ENCODE measurements at regions not wholly inside any gene's neighbourhood (a gene's known extent, or its start where the extent isn't known, plus 50 kb on each side); places are given as distances from the start of the nearest gene placed in this dataset.

DNA sequence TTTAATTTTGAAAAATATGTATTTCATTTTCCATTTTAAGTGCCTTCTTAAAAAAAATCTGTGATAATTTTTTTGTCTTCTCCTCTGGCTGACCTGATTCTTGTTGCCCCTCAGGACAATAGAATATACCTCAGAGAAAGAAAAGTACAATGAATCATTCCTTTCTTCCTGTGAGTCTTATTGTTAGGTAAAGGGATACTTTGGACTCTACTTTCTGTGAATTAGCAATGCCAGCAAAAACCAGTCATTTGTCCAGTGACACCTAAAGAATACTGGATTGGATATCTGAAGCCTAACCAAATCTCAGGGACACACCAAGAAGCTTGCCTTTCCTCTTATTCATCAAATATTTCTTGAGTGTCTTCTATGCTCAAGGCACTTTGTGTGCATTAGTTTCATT lies 102.1 kb downstream of the AREG start:
- Histone ChIP-seq H3K4me2 (ENCODE audit: low read depth, low read length, poor library complexity, severe bottlenecking) (no peak overlapping the region), H3K27me3 (ENCODE audit: low read length) (peaks cover 3% of the 10 kb centered on the region; the same call in 1 of the 2 replicates), H3K79me2 (ENCODE audit: low read length) (no peaks in the 10 kb centered on the region), H3K27ac (ENCODE audit: low read length) (no peak overlapping the region), H3K4me3 (ENCODE audit: low read length) (no peak overlapping the region), H3K9me3 (ENCODE audit: low read length) (no peaks in the 10 kb centered on the region), H4K20me1 (ENCODE audit: insufficient read depth, low read depth, low read length) (no peaks in the 10 kb centered on the region), H3K9ac (ENCODE audit: low read length) (no peak overlapping the region), H3K9me2 (replicated peaks; ENCODE audit: insufficient read depth, low read length) (no peaks in the 10 kb centered on the region), H2AFZ (ENCODE audit: low read length) (no peak overlapping the region), H3K36me3 (ENCODE audit: insufficient read depth, low read length) (no peaks in the 10 kb centered on the region), H3K4me1 (ENCODE audit: low read length) (peaks cover 3% of the 10 kb centered on the region)
- DNase-seq: no peak

DNA sequence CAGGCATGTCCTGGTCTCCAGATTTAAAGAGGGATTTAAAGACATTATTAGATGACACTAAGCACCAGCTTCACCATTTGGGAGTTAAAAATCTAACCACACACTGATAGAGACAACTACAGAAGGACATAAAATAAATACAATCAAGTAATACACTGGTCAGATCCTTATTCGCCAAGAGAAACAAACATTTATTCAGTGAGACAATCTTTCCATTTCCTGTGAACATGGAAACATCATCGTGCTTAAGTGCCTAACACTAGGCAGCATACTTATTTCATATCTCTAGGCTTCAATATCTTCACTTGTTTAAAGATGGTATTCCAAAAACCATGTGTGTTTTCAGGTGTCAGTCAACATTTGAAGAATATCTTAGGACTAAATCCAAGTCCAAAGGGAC lies 103.6 kb downstream of the AREG start:
- Histone ChIP-seq H3K27ac (ENCODE audit: low read length) (no peak overlapping the region), H3K27me3 (ENCODE audit: low read length) (peaks cover 3% of the 10 kb centered on the region; the same call in 1 of the 2 replicates), H3K36me3 (ENCODE audit: insufficient read depth, low read length) (no peaks in the 10 kb centered on the region), H3K4me2 (ENCODE audit: low read depth, low read length, poor library complexity, severe bottlenecking) (no peak overlapping the region), H3K4me3 (ENCODE audit: low read length) (no peak overlapping the region), H3K79me2 (ENCODE audit: low read length) (no peaks in the 10 kb centered on the region), H3K4me1 (ENCODE audit: low read length) (peaks cover under 1% of the 10 kb centered on the region), H3K9me2 (replicated peaks; ENCODE audit: insufficient read depth, low read length) (no peaks in the 10 kb centered on the region), H3K9me3 (ENCODE audit: low read length) (no peaks in the 10 kb centered on the region), H2AFZ (ENCODE audit: low read length) (no peak overlapping the region), H4K20me1 (ENCODE audit: insufficient read depth, low read depth, low read length) (no peaks in the 10 kb centered on the region), H3K9ac (ENCODE audit: low read length) (no peak overlapping the region)
- no peak for DNase-seq

GRCh38 chr4:74549936-74550335 lies 105.0 kb downstream of the AREG start:
- no peak overlapping the region for H3K4me2 ChIP-seq (ENCODE audit: low read depth, low read length, poor library complexity, severe bottlenecking)
- no peaks in the 10 kb centered on the region for H3K4me1 ChIP-seq (ENCODE audit: low read length)
- no peaks in the 10 kb centered on the region for H4K20me1 ChIP-seq (ENCODE audit: insufficient read depth, low read depth, low read length)
- H3K36me3 ChIP-seq (ENCODE audit: insufficient read depth, low read length): no peaks in the 10 kb centered on the region
- H3K9ac ChIP-seq (ENCODE audit: low read length): no peak overlapping the region
- H3K27ac ChIP-seq (ENCODE audit: low read length): no peak overlapping the region
- H3K9me2 ChIP-seq (replicated peaks; ENCODE audit: insufficient read depth, low read length): no peaks in the 10 kb centered on the region
- peaks cover 3% of the 10 kb centered on the region; the same call in 1 of the 2 replicates for H3K27me3 ChIP-seq (ENCODE audit: low read length)
- H3K9me3 ChIP-seq (ENCODE audit: low read length): no peaks in the 10 kb centered on the region
- H3K4me3 ChIP-seq (ENCODE audit: low read length): no peak overlapping the region
- H2AFZ ChIP-seq (ENCODE audit: low read length): no peak overlapping the region
- H3K79me2 ChIP-seq (ENCODE audit: low read length): no peaks in the 10 kb centered on the region
- DNase-seq: no peak

DNA sequence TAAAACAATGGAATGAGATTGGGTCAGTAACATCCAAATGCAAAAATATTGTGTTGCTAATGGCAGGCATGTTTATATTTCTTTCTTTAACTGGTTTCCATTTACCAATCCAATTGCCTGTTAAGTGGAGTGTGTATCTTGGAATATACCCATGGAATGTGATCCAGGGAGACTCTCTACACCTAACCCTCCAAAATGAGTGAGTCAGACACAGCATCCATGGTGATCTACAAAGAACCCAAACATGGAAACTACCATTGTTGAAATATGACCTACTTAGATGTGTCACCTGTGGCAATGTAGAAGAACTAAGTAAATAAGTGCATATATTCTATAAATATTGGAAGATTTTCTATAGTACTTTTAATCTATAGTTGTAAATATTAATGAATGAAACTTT lies 110.3 kb downstream of the AREG start:
- Histone ChIP-seq H3K27ac (ENCODE audit: low read length) (no peak overlapping the region), H3K4me3 (ENCODE audit: low read length) (no peak overlapping the region), H3K36me3 (ENCODE audit: insufficient read depth, low read length) (no peaks in the 10 kb centered on the region), H3K9ac (ENCODE audit: low read length) (no peak overlapping the region), H3K9me2 (replicated peaks; ENCODE audit: insufficient read depth, low read length) (no peaks in the 10 kb centered on the region), H3K79me2 (ENCODE audit: low read length) (no peaks in the 10 kb centered on the region), H2AFZ (ENCODE audit: low read length) (no peak overlapping the region), H3K27me3 (ENCODE audit: low read length) (no peaks in the 10 kb centered on the region), H3K4me2 (ENCODE audit: low read depth, low read length, poor library complexity, severe bottlenecking) (no peak overlapping the region), H4K20me1 (ENCODE audit: insufficient read depth, low read depth, low read length) (no peaks in the 10 kb centered on the region), H3K4me1 (ENCODE audit: low read length) (no peaks in the 10 kb centered on the region), H3K9me3 (ENCODE audit: low read length) (no peaks in the 10 kb centered on the region)
- no peak for DNase-seq

DNA sequence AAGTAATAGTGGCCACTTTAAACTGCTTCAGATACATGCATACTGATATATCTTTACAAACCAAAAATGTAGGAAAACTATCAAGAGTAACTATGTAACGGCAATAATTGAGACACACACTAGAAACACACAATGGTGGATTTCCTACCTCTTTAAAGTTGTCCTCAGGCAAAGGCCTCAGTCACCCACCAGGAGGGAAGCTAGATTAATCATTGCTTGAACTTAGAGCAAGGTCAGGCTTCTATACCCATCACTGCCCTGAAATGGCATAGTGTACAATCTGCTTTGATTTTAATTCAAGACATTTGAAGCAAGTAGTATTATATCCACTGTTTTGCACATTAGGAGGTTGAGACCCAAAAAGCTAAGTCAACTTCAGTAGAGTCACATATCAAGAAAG lies 110.9 kb downstream of the AREG start:
- Histone ChIP-seq H3K27ac (ENCODE audit: low read length) (no peak overlapping the region), H3K9me2 (replicated peaks; ENCODE audit: insufficient read depth, low read length) (no peaks in the 10 kb centered on the region), H3K9ac (ENCODE audit: low read length) (no peak overlapping the region), H2AFZ (ENCODE audit: low read length) (no peak overlapping the region), H3K4me1 (ENCODE audit: low read length) (no peaks in the 10 kb centered on the region), H3K4me2 (ENCODE audit: low read depth, low read length, poor library complexity, severe bottlenecking) (no peak overlapping the region), H3K4me3 (ENCODE audit: low read length) (no peak overlapping the region), H3K36me3 (ENCODE audit: insufficient read depth, low read length) (no peaks in the 10 kb centered on the region), H3K79me2 (ENCODE audit: low read length) (no peaks in the 10 kb centered on the region), H3K9me3 (ENCODE audit: low read length) (no peaks in the 10 kb centered on the region), H4K20me1 (ENCODE audit: insufficient read depth, low read depth, low read length) (no peaks in the 10 kb centered on the region), H3K27me3 (ENCODE audit: low read length) (no peaks in the 10 kb centered on the region)
- DNase-seq: no peak

GRCh38 chr4:74559853-74560252 lies 114.9 kb downstream of the AREG start:
- no peaks in the 10 kb centered on the region for H3K9me3 ChIP-seq (ENCODE audit: low read length)
- H4K20me1 ChIP-seq (ENCODE audit: insufficient read depth, low read depth, low read length): no peaks in the 10 kb centered on the region
- H3K9me2 ChIP-seq (replicated peaks; ENCODE audit: insufficient read depth, low read length): no peaks in the 10 kb centered on the region
- no peaks in the 10 kb centered on the region for H3K79me2 ChIP-seq (ENCODE audit: low read length)
- no peak overlapping the region for H3K27ac ChIP-seq (ENCODE audit: low read length)
- no peaks in the 10 kb centered on the region for H3K4me1 ChIP-seq (ENCODE audit: low read length)
- H3K4me2 ChIP-seq (ENCODE audit: low read depth, low read length, poor library complexity, severe bottlenecking): no peak overlapping the region
- no peak overlapping the region for H2AFZ ChIP-seq (ENCODE audit: low read length)
- no peak overlapping the region for H3K4me3 ChIP-seq (ENCODE audit: low read length)
- DNase-seq: no peak
- no peak overlapping the region for H3K9ac ChIP-seq (ENCODE audit: low read length)
- H3K27me3 ChIP-seq (ENCODE audit: low read length): no peaks in the 10 kb centered on the region
- H3K36me3 ChIP-seq (ENCODE audit: insufficient read depth, low read length): no peaks in the 10 kb centered on the region

GRCh38 chr4:74567981-74568380 lies 123.0 kb downstream of the AREG start:
- DNase-seq: no peak
- no peak overlapping the region for H2AFZ ChIP-seq (ENCODE audit: low read length)
- H3K4me1 ChIP-seq (ENCODE audit: low read length): no peaks in the 10 kb centered on the region

DNA sequence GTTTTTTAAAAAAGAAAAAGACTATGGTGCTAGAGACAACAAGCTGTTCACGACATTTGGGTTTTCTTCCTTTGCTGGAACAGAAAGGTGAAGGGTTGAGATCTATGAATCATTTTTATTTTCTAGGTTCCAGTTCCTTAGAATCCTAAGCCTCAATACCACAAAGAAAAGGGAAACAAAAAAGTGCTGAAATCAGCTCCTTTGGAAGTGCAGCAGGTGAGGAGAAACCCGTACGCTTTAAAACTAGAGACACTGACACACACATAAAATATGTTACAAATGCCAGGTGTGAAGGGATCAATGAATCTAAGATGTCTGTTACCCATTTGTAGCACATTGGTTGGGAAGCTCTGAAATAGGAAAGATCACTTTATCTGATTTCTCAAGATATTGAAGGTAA lies 125.2 kb downstream of the AREG start:
- H3K4me2 ChIP-seq (ENCODE audit: low read depth, low read length, poor library complexity, severe bottlenecking): no peak overlapping the region
- DNase-seq: no peak
- H3K27ac ChIP-seq (ENCODE audit: low read length): no peak overlapping the region

More at GRCh38 chr4:74567981-74568380, 123.0 kb downstream of the AREG start:
- Histone ChIP-seq H3K27me3 (ENCODE audit: low read length) (no peaks in the 10 kb centered on the region), H3K4me3 (ENCODE audit: low read length) (no peak overlapping the region), H4K20me1 (ENCODE audit: insufficient read depth, low read depth, low read length) (no peaks in the 10 kb centered on the region), H3K9me3 (ENCODE audit: low read length) (no peaks in the 10 kb centered on the region), H3K27ac (ENCODE audit: low read length) (no peak overlapping the region), H3K9me2 (replicated peaks; ENCODE audit: insufficient read depth, low read length) (no peaks in the 10 kb centered on the region), H3K9ac (ENCODE audit: low read length) (no peak overlapping the region), H3K36me3 (ENCODE audit: insufficient read depth, low read length) (no peaks in the 10 kb centered on the region), H3K4me2 (ENCODE audit: low read depth, low read length, poor library complexity, severe bottlenecking) (no peak overlapping the region), H3K79me2 (ENCODE audit: low read length) (no peaks in the 10 kb centered on the region)

GRCh38 chr4:74578329-74578728 lies 133.4 kb downstream of the AREG start:
- no peak for DNase-seq
- Histone ChIP-seq H3K27ac (ENCODE audit: low read length) (no peak overlapping the region), H3K4me1 (ENCODE audit: low read length) (no peaks in the 10 kb centered on the region), H3K4me3 (ENCODE audit: low read length) (no peak overlapping the region), H3K79me2 (ENCODE audit: low read length) (no peaks in the 10 kb centered on the region), H2AFZ (ENCODE audit: low read length) (no peak overlapping the region), H3K9ac (ENCODE audit: low read length) (no peak overlapping the region), H4K20me1 (ENCODE audit: insufficient read depth, low read depth, low read length) (no peaks in the 10 kb centered on the region), H3K27me3 (ENCODE audit: low read length) (no peaks in the 10 kb centered on the region; the same call in 1 of the 2 replicates), H3K9me3 (ENCODE audit: low read length) (no peaks in the 10 kb centered on the region), H3K36me3 (ENCODE audit: insufficient read depth, low read length) (no peaks in the 10 kb centered on the region), H3K9me2 (replicated peaks; ENCODE audit: insufficient read depth, low read length) (no peaks in the 10 kb centered on the region), H3K4me2 (ENCODE audit: low read depth, low read length, poor library complexity, severe bottlenecking) (no peak overlapping the region)

More for the DNA sequence above, 125.2 kb downstream of the AREG start:
- no peaks in the 10 kb centered on the region for H3K36me3 ChIP-seq (ENCODE audit: insufficient read depth, low read length)
- no peaks in the 10 kb centered on the region for H3K4me1 ChIP-seq (ENCODE audit: low read length)
- H3K9me3 ChIP-seq (ENCODE audit: low read length): no peaks in the 10 kb centered on the region
- H3K9me2 ChIP-seq (replicated peaks; ENCODE audit: insufficient read depth, low read length): no peaks in the 10 kb centered on the region
- H4K20me1 ChIP-seq (ENCODE audit: insufficient read depth, low read depth, low read length): no peaks in the 10 kb centered on the region
- no peak overlapping the region for H2AFZ ChIP-seq (ENCODE audit: low read length)
- H3K4me3 ChIP-seq (ENCODE audit: low read length): no peak overlapping the region
- H3K27me3 ChIP-seq (ENCODE audit: low read length): no peaks in the 10 kb centered on the region; the same call in 1 of the 2 replicates
- H3K79me2 ChIP-seq (ENCODE audit: low read length): no peaks in the 10 kb centered on the region
- no peak overlapping the region for H3K9ac ChIP-seq (ENCODE audit: low read length)

Measured in Karpas-422 (cell line).